NCI-H69 (cell line): ENCODE measurements at regions not wholly inside any gene's neighbourhood (a gene's known extent, or its start where the extent isn't known, plus 50 kb on each side); places are given as distances from the start of the nearest gene placed in this dataset.
"Not testable (repeated sequence)": the region's sequence is repeated elsewhere in the genome, so short reads cannot be mapped to it uniquely, and the experiment has no call there.

ENCODE experiments used
- DNase-seq: peaks from one replicate; lab custom pipeline; 2025; lab: John Stamatoyannopoulos, UW

DNA sequence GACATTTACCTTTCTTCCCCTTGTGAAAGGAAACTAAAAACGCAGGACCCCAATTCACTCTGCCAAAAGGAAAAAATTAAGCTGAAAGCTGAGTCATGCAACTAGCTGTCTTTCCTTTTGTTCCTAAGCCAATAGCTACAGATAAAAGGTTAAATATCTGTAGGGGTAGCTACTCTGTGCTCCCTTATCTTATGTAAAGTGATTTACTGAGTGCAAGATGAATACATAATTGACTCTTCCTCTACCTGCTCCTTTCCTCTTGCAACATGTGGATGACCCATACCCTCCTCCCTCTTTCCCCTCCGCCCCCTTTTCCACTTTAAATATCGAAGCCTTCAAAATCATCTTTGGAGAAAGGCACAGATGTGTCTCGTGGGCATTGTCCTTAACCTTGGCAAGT is 68.0 kb upstream of the ZNF157 start:
- DNase-seq = no peak

DNA sequence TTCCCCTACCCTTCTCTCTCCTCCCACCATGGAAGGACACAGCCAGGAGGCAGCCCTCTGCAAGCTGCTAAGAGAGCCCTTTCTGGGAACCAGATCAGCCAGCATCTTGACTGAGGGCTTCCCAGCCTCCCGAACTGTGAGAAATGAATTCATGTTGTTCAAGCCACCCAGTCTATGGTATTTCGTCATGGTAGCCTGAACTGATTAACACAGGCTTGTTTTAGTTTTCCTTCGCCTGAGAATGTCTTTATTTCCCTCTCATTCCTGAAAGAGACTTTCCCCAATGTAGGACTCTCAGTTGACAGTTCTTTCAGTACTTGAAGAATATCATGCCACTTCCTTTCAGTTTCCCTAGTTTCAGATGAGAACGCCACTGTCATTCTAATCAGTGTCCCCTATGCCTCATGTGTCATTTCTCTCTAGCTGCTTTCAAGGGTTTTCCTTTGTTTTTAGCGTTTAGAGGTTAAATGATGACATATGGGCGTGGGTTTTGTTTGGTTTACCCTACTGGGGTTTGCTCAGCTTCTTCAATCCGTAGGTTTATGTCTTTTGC is 63.8 kb upstream of the ZNF157 start:
- not testable (repeated sequence) for DNase-seq

DNA sequence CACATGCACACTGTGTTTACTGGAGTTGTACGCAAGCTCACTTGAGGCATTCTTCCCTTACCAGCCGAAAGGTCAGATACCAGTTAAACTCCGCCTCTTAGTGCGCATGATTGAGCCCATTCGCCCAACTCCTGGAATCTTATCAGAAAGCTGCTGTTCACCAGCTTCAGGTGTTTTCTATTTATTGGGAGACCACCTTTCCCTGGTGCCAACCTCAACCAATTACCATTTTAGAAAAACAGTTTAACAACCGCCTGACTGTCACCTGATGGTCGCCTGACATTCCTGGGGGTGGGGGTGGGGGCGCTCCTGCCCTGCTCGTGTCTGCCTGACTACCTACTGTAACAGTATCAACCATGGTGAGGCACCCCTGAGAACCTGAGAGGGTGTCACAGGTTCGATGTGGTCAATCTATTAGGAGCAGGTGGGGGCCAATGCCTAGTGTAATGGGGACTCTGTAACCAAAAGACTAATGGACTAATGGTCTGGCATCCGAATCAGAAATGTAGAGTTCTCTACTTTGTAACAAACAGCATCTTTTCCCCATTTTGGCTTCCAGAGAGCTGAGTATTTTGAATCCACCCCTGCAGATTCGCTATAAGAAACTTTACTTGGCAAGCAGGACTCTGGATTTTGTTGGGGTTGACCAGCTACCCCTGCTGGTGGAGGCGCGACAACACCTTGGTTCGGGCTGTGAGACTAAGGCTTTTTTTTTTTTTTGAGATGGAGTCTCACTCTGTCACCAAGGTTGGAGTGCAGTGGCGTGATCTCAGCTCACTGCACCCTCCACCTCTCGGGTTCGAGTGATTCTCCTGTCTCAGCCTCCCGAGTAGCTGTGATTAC is 58.2 kb upstream of the ZNF157 start:
- peak; percentile 3 for DNase-seq

DNA sequence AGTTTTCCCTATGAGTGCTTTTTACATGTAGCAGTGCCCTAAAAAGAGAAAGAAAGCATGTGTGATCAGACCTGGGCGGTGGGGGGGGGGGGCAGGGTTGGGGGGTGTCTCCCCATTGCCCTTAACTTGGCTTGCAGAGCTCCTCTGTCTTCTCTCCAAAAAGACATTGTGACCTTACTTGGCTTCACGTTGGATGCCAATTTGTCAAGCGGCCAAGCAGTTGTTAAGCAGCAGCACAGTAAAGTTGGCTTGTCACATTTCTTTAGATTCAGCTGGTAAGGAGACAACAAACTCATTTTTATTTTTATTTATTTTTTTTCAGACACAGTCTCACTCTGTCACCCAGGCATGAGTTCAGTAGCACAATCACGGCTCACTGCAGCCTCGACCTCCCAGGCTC is 57.3 kb upstream of the ZNF157 start:
- DNase-seq = no peak

DNA sequence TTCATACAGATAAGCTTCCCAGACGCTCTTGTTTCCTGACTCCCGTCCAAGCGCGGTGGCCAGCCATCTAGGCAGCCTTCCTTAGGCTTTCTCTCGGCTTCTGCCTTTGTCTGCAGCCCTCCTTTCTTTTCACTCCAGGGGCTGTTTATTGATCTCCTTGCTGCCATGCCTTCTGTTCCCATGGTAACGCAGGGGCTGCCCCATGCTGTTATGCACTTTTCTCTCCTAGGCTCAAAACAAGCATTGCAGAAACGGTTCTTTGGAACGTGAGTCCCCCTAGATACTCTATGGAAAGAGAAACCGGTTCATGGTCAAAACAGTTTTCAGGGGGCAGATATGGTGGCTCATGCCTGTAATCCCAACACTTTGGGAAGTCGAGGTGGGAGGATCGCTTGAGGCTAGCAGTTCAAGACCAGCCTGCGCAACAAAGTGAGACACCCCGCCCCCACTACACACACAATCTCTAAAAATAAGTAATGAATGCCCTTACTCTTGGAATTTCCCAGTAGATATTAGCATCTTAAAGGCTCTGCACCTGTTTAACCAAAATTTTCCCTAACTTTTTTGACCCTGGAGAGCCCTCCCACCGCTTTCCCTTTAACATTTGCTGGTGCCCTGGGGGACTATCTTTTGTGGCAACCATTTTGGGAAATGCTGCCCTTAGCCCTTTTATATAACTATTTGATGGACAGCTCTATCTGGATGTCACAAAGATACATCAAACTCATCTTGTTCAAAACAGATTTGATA is 53.9 kb upstream of the ZNF157 start:
- peak; percentile 61 for DNase-seq
